Endothelial cell of umbilical vein (primary cell): ENCODE measurements at regions not wholly inside any gene's neighbourhood (a gene's known extent, or its start where the extent isn't known, plus 50 kb on each side); places are given as distances from the start of the nearest gene placed in this dataset.

Experiments
- BruUV-seq: library from RNA; stranded (reverse); fragments of 400-500 nt; replicated peaks from 2 replicates; lab custom pipeline; 2021; lab: Mats Ljungman, UMichigan
- CTCF ChIA-PET: fragments of 300-600, 350-600 bp; sonication (Branson Sonifier 250); formaldehyde crosslinking; loops from one replicate; lab custom pipeline; 2021; ENCODE audit warnings: antibody characterized with exemption, inconsistent platforms; lab: Charles Lee
- POLR2A ChIA-PET: fragments of 300-600, 350-600 bp; sonication (Branson Sonifier 250); formaldehyde crosslinking; loops from one replicate; lab custom pipeline; 2021; ENCODE audit warnings: antibody characterized with exemption, inconsistent platforms; lab: Charles Lee
- DNase-seq: peaks from one replicate; pipeline ENCODE4 v3.0.0-alpha.2; 2011; ENCODE audit warnings: low read depth, low spot score
- FAIRE-seq: peaks from 2 replicates; lab custom pipeline; 2011; peaks lifted over from hg19 to GRCh38; lab: Jason Lieb, UNC
- H2AFZ ChIP-seq: 2 replicates; pipeline ENCODE4 v1.6.0; 2012; ENCODE audit warnings: low read depth, low read length, control low read depth, inconsistent platforms
- H3K27ac ChIP-seq: 2 replicates; pipeline ENCODE4 v1.5.1; 2011; ENCODE audit warnings: low read depth, mild to moderate bottlenecking, control low read depth, low read length, moderate library complexity; ENCODE audit not compliant: insufficient read depth
- H3K27me3 ChIP-seq, 2 experiments: 2 replicates each; pipeline versions ENCODE4 v1.6.0 to v1.6.1; 2011; ENCODE audit warnings: low read length in 2 of 2, mixed read lengths in 1 of 2; ENCODE audit not compliant: control insufficient read depth in 2 of 2, insufficient read depth in 2 of 2
- H3K36me3 ChIP-seq, 2 experiments: 2 replicates in 1 of 2; 3 replicates in 1 of 2; pipeline ENCODE4 v1.5.1; 2011; ENCODE audit warnings: low read length in 2 of 2, mild to moderate bottlenecking in 1 of 2, moderate library complexity in 1 of 2; ENCODE audit not compliant: control insufficient read depth in 2 of 2, insufficient read depth in 2 of 2; ENCODE audit errors: extremely low read depth in 1 of 2
- H3K4me1 ChIP-seq: 3 replicates; pipeline ENCODE4 v1.5.1; 2011; ENCODE audit warnings: mild to moderate bottlenecking, low read length; ENCODE audit not compliant: control insufficient read depth, insufficient read depth; ENCODE audit errors: extremely low read depth
- H3K4me2 ChIP-seq: 2 replicates; pipeline ENCODE4 v1.6.1; 2011; ENCODE audit warnings: low read length, control low read depth, mixed read lengths; ENCODE audit not compliant: insufficient read depth
- H3K4me3 ChIP-seq, 3 experiments: fragments of 200-600 bp in 1 of 3; sonication (generic), shearing (Covaris generic) in 1 of 3; replicated peaks in 1 of 3; 2 replicates each; pipeline ENCODE4 v1.5.1; 2011 to 2016; ENCODE audit warnings: control low read depth in 3 of 3, low read length in 3 of 3, mild to moderate bottlenecking in 2 of 3, inconsistent platforms in 1 of 3, low read depth in 1 of 3, moderate library complexity in 1 of 3; ENCODE audit not compliant: insufficient read depth in 1 of 3
- H3K79me2 ChIP-seq: 2 replicates; pipeline ENCODE4 v1.6.0; 2012; ENCODE audit warnings: low read length, inconsistent platforms; ENCODE audit not compliant: control insufficient read depth, insufficient read depth
- H3K9ac ChIP-seq: replicated peaks from 2 replicates; pipeline ENCODE3; 2011; ENCODE audit warnings: low read length, control low read depth; ENCODE audit not compliant: insufficient read depth; ENCODE audit errors: extremely low read depth
- H3K9me1 ChIP-seq: replicated peaks from 3 replicates; pipeline ENCODE4 v1.6.0; 2011; ENCODE audit warnings: mild to moderate bottlenecking, low read length; ENCODE audit not compliant: control insufficient read depth, insufficient read depth; ENCODE audit errors: extremely low read depth
- H3K9me3 ChIP-seq: replicated peaks from 2 replicates; pipeline ENCODE4 v1.5.1; 2012; ENCODE audit warnings: low read length, inconsistent platforms; ENCODE audit not compliant: control insufficient read depth, insufficient read depth
- H4K20me1 ChIP-seq: replicated peaks from 2 replicates; pipeline ENCODE3; 2011; ENCODE audit warnings: mild to moderate bottlenecking, low read length; ENCODE audit not compliant: control insufficient read depth, insufficient read depth; ENCODE audit errors: extremely low read depth
- CTCF ChIP-seq, 2 donors: IDR thresholded peaks; 1 replicate in 1 of 2; 2 replicates in 1 of 2; pipeline ENCODE4 v1.5.1; 2011; ENCODE audit warnings: low read length in 2 of 2, mild to moderate bottlenecking in 2 of 2, moderate library complexity in 2 of 2, control low read depth in 1 of 2, inconsistent platforms in 1 of 2, low read depth in 1 of 2; ENCODE audit not compliant: insufficient read depth in 1 of 2; ENCODE audit errors: extremely low read depth in 1 of 2
- EZH2 ChIP-seq: IDR thresholded peaks from 2 replicates; pipeline ENCODE4 v1.6.1; 2012; ENCODE audit warnings: borderline replicate concordance, low read depth, mild to moderate bottlenecking, moderate library complexity, low read length, inconsistent platforms; ENCODE audit not compliant: severe bottlenecking
- FOS ChIP-seq: IDR thresholded peaks from 2 replicates; pipeline ENCODE4 v1.6.1; 2011; ENCODE audit warnings: mild to moderate bottlenecking, low read length, moderate library complexity, borderline replicate concordance; ENCODE audit not compliant: insufficient read depth
- GATA2 ChIP-seq: IDR thresholded peaks from 2 replicates; pipeline ENCODE4 v1.7.0; 2011; ENCODE audit warnings: low read depth, mild to moderate bottlenecking, moderate library complexity, mixed read lengths, low read length; ENCODE audit not compliant: insufficient read length, insufficient read depth
- JUN ChIP-seq: IDR thresholded peaks from 2 replicates; pipeline ENCODE4 v1.6.1; 2011; ENCODE audit warnings: borderline replicate concordance, low read depth; ENCODE audit not compliant: insufficient read length, insufficient read depth
- MAX ChIP-seq: IDR thresholded peaks from 2 replicates; pipeline ENCODE4 v1.6.1; 2011; ENCODE audit not compliant: insufficient read depth, insufficient read length
- MYC ChIP-seq: IDR thresholded peaks from one replicate; pipeline ENCODE4 v1.6.1; 2011; ENCODE audit warnings: mild to moderate bottlenecking, low read depth, low read length
- POLR2A ChIP-seq: IDR thresholded peaks from 2 replicates; pipeline ENCODE4 v1.6.1; 2012; ENCODE audit warnings: low read depth, mild to moderate bottlenecking, control low read depth, low read length
- POLR2AphosphoS5 ChIP-seq: IDR thresholded peaks from 2 replicates; pipeline ENCODE4 v1.6.1; 2012; ENCODE audit warnings: low read depth, mild to moderate bottlenecking, control low read depth, low read length, moderate library complexity; ENCODE audit not compliant: insufficient read depth
- dilution Hi-C: fragments of 300-500 bp; cut with MboI; formaldehyde crosslinking; loops from one replicate; pipeline ENCODE4 v1.15.0; 2019; ENCODE audit warnings: low sequenced_read_pairs; ENCODE audit not compliant: extremely low pct_ligation_motif_present
- intact Hi-C: fragments of 100-400 bp; cut with micrococcal nuclease; formaldehyde crosslinking; loops from one replicate; pipeline ENCODE4 v1.10.0; 2022

GRCh38 chr10:90414926-90415325, 442.9 kb downstream of the HTR7 start:
- no peak overlapping the region for H3K9ac ChIP-seq
- CTCF ChIA-PET, result no interaction called here
- no peak overlapping the region for H2AFZ ChIP-seq
- no peak overlapping the region for H3K27ac ChIP-seq
- no peaks in the 10 kb centered on the region for H3K9me1 ChIP-seq
- POLR2A ChIA-PET, result no interaction called here
- BruUV-seq, result no TSS peak
- H3K4me3 ChIP-seq, result no peak overlapping the region
- intact Hi-C loops, result loop anchor here (5.0 kb wide), 2 partner anchors 47 to 108 kb away; no protein-coding TSS in a partner anchor
- H3K4me1 ChIP-seq, result peaks cover 20% of the 10 kb centered on the region
- H3K36me3 ChIP-seq, result no peaks in the 10 kb centered on the region
- H3K27me3 ChIP-seq, result no peaks in the 10 kb centered on the region
- H3K4me2 ChIP-seq, result no peak overlapping the region
- FAIRE-seq (no peak), DNase-seq (no peak)
- dilution Hi-C loops, result no loop called here
- no peak for TF ChIP-seq EZH2
- no peak for TF ChIP-seq POLR2AphosphoS5
- no peak for TF ChIP-seq CTCF (IDR thresholded peaks at IDR 0.05; ENCODE audit: extremely low read depth in 1 of 2, insufficient read depth in 1 of 2, low read depth in 1 of 2, low read length in 2 of 2)
- no peak for TF ChIP-seq POLR2A
- H3K9me3 ChIP-seq, result no peaks in the 10 kb centered on the region
- no peaks in the 10 kb centered on the region for H3K79me2 ChIP-seq
- no peaks in the 10 kb centered on the region for H4K20me1 ChIP-seq

GRCh38 chr10:90417029-90417428, 440.8 kb downstream of the HTR7 start:
- Histone ChIP-seq H3K4me1 (peaks cover 20% of the 10 kb centered on the region), H3K9me3 (no peaks in the 10 kb centered on the region), H4K20me1 (no peaks in the 10 kb centered on the region), H3K9me1 (no peaks in the 10 kb centered on the region), H2AFZ (no peak overlapping the region), H3K36me3 (no peaks in the 10 kb centered on the region), H3K79me2 (no peaks in the 10 kb centered on the region), H3K9ac (no peak overlapping the region), H3K27ac (no peak overlapping the region), H3K4me2 (no peak overlapping the region), H3K4me3 (no peak overlapping the region), H3K27me3 (no peaks in the 10 kb centered on the region)
- TF ChIP-seq POLR2AphosphoS5 (no peak), POLR2A (no peak), FOS (no peak), EZH2 (no peak), GATA2 (no peak), CTCF (IDR thresholded peaks at IDR 0.05; ENCODE audit: extremely low read depth in 1 of 2, insufficient read depth in 1 of 2, low read depth in 1 of 2, low read length in 2 of 2) (no peak), JUN (no peak), MYC (no peak), MAX (no peak)
- FAIRE-seq (no peak), DNase-seq (no peak)
- no TSS peak for BruUV-seq
- ChIA-PET CTCF (interaction anchor here (1.1 kb wide), 1 partner anchor 30 kb away, joined by 3 read pairs; no protein-coding TSS in a partner anchor), POLR2A (no interaction called here)
- intact Hi-C loops, result loop anchor here (5.0 kb wide), 2 partner anchors 45 to 110 kb away; no protein-coding TSS in a partner anchor
- dilution Hi-C loops, result no loop called here
